ENCODE measurements at regions not wholly inside any gene's neighbourhood (a gene's known extent, or its start where the extent isn't known, plus 50 kb on each side); places are given as distances from the start of the nearest gene placed in this dataset.

- Histone ChIP-seq H3K36me3 (ENCODE audit: control insufficient read depth, insufficient read depth, low read length) (no peaks in the 10 kb centered on the region), H3K27me3 (ENCODE audit: control insufficient read depth, insufficient read depth, low read length) (no peaks in the 10 kb centered on the region), H3K4me3 (ENCODE audit: low read depth, low read length) (no peak overlapping the region)
- no peak for TF ChIP-seq CTCF (IDR thresholded peaks at IDR 0.05; ENCODE audit: insufficient read depth, low read length, poor library complexity, severe bottlenecking)
- no peak for DNase-seq (ENCODE audit: low read depth)
These were observed 2675.7 kb downstream of the PCDH7 start for GRCh38 chr4:33395731-33396485.

- DNase-seq (ENCODE audit: low read depth), result no peak
- no peaks in the 10 kb centered on the region for H3K36me3 ChIP-seq (ENCODE audit: control insufficient read depth, insufficient read depth, low read length)
- H3K4me3 ChIP-seq (ENCODE audit: low read depth, low read length), result no peak overlapping the region
- no peaks in the 10 kb centered on the region for H3K27me3 ChIP-seq (ENCODE audit: control insufficient read depth, insufficient read depth, low read length)
- TF ChIP-seq CTCF (IDR thresholded peaks at IDR 0.05; ENCODE audit: insufficient read depth, low read length, poor library complexity, severe bottlenecking), result no peak
These were observed 2680.3 kb downstream of the PCDH7 start for GRCh38 chr4:33400504-33400903.

GRCh38 chr4:33407496-33407895 lies 2687.3 kb downstream of the PCDH7 start:
- TF ChIP-seq CTCF (IDR thresholded peaks at IDR 0.05; ENCODE audit: insufficient read depth, low read length, poor library complexity, severe bottlenecking), result no peak
- Histone ChIP-seq H3K27me3 (ENCODE audit: control insufficient read depth, insufficient read depth, low read length) (no peaks in the 10 kb centered on the region), H3K36me3 (ENCODE audit: control insufficient read depth, insufficient read depth, low read length) (no peaks in the 10 kb centered on the region), H3K4me3 (ENCODE audit: low read depth, low read length) (no peak overlapping the region)
- no peak for DNase-seq (ENCODE audit: low read depth)

GRCh38 chr4:33411182-33411581 lies 2691.0 kb downstream of the PCDH7 start:
- H3K27me3 ChIP-seq (ENCODE audit: control insufficient read depth, insufficient read depth, low read length), result no peaks in the 10 kb centered on the region
- no peak for TF ChIP-seq CTCF (IDR thresholded peaks at IDR 0.05; ENCODE audit: insufficient read depth, low read length, poor library complexity, severe bottlenecking)
- peak; percentile 10 for DNase-seq (ENCODE audit: low read depth)
- H3K4me3 ChIP-seq (ENCODE audit: low read depth, low read length), result no peak overlapping the region
- no peaks in the 10 kb centered on the region for H3K36me3 ChIP-seq (ENCODE audit: control insufficient read depth, insufficient read depth, low read length)

- Histone ChIP-seq H3K36me3 (ENCODE audit: control insufficient read depth, insufficient read depth, low read length) (no peaks in the 10 kb centered on the region), H3K27me3 (ENCODE audit: control insufficient read depth, insufficient read depth, low read length) (no peaks in the 10 kb centered on the region), H3K4me3 (ENCODE audit: low read depth, low read length) (no peak overlapping the region)
- TF ChIP-seq CTCF (IDR thresholded peaks at IDR 0.05; ENCODE audit: insufficient read depth, low read length, poor library complexity, severe bottlenecking), result no peak
- no peak for DNase-seq (ENCODE audit: low read depth)
These were observed 2701.7 kb downstream of the PCDH7 start for GRCh38 chr4:33421887-33422286.

GRCh38 chr4:33422656-33423055 lies 2702.5 kb downstream of the PCDH7 start:
- DNase-seq (ENCODE audit: low read depth), result no peak
- H3K4me3 ChIP-seq (ENCODE audit: low read depth, low read length), result no peak overlapping the region
- no peaks in the 10 kb centered on the region for H3K36me3 ChIP-seq (ENCODE audit: control insufficient read depth, insufficient read depth, low read length)
- TF ChIP-seq CTCF (IDR thresholded peaks at IDR 0.05; ENCODE audit: insufficient read depth, low read length, poor library complexity, severe bottlenecking), result no peak
- H3K27me3 ChIP-seq (ENCODE audit: control insufficient read depth, insufficient read depth, low read length), result no peaks in the 10 kb centered on the region

Measured in kidney epithelial cell (primary cell).